ENCODE measurements at regions not wholly inside any gene's neighbourhood (a gene's known extent, or its start where the extent isn't known, plus 50 kb on each side); places are given as distances from the start of the nearest gene placed in this dataset.
"Not testable (repeated sequence)": the region's sequence is repeated elsewhere in the genome, so short reads cannot be mapped to it uniquely, and the experiment has no call there.

- TF ChIP-seq CTCF (IDR thresholded peaks at IDR 0.05; ENCODE audit: extremely low read depth in 1 of 2, insufficient read depth in 1 of 2, low read depth in 1 of 2, low read length in 2 of 2); POLR2AphosphoS5 (IDR thresholded peaks at IDR 0.05; ENCODE audit: insufficient read depth, low read depth, low read length); EZH2 (IDR thresholded peaks at IDR 0.05; ENCODE audit: borderline replicate concordance, low read depth, low read length, severe bottlenecking); POLR2A (IDR thresholded peaks at IDR 0.05; ENCODE audit: low read depth, low read length); JUN (IDR thresholded peaks at IDR 0.05; ENCODE audit: borderline replicate concordance, insufficient read depth, insufficient read length, low read depth); MAX (IDR thresholded peaks at IDR 0.05; ENCODE audit: insufficient read depth, insufficient read length): not testable (repeated sequence)
Observed at GRCh38 chr17:31717251-31717650, 141.8 kb downstream of the COPRS start.
